ENCODE measurements at regions not wholly inside any gene's neighbourhood (a gene's known extent, or its start where the extent isn't known, plus 50 kb on each side); places are given as distances from the start of the nearest gene placed in this dataset.

GRCh38 chr2:13141315-13141714, 424.6 kb downstream of the TRIB2 start:
- H3K4me1 ChIP-seq = no peaks in the 10 kb centered on the region
- no peak for TF ChIP-seq POLR2A (IDR thresholded peaks at IDR 0.05)
- TF ChIP-seq, protein P1, sequence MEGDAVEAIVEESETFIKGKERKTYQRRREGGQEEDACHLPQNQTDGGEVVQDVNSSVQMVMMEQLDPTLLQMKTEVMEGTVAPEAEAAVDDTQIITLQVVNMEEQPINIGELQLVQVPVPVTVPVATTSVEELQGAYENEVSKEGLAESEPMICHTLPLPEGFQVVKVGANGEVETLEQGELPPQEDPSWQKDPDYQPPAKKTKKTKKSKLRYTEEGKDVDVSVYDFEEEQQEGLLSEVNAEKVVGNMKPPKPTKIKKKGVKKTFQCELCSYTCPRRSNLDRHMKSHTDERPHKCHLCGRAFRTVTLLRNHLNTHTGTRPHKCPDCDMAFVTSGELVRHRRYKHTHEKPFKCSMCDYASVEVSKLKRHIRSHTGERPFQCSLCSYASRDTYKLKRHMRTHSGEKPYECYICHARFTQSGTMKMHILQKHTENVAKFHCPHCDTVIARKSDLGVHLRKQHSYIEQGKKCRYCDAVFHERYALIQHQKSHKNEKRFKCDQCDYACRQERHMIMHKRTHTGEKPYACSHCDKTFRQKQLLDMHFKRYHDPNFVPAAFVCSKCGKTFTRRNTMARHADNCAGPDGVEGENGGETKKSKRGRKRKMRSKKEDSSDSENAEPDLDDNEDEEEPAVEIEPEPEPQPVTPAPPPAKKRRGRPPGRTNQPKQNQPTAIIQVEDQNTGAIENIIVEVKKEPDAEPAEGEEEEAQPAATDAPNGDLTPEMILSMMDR (IDR thresholded peaks at IDR 0.05) = no peak

GRCh38 chr2:13143451-13143850, 426.7 kb downstream of the TRIB2 start:
- Histone ChIP-seq H3K4me1 (no peaks in the 10 kb centered on the region), H3K36me3 (no peaks in the 10 kb centered on the region), H3K27me3 (no peaks in the 10 kb centered on the region), H3K4me3 (no peak overlapping the region), H3K27ac (no peak overlapping the region), H3K9me3 (no peaks in the 10 kb centered on the region)
- TF ChIP-seq, protein P1 (IDR thresholded peaks at IDR 0.05) = no peak
- DNase-seq = no peak

More at GRCh38 chr2:13141315-13141714, 424.6 kb downstream of the TRIB2 start:
- Histone ChIP-seq H3K4me3 (no peak overlapping the region), H3K27me3 (no peaks in the 10 kb centered on the region), H3K36me3 (no peaks in the 10 kb centered on the region), H3K9me3 (no peaks in the 10 kb centered on the region), H3K27ac (no peak overlapping the region)
- no peak for DNase-seq

DNA sequence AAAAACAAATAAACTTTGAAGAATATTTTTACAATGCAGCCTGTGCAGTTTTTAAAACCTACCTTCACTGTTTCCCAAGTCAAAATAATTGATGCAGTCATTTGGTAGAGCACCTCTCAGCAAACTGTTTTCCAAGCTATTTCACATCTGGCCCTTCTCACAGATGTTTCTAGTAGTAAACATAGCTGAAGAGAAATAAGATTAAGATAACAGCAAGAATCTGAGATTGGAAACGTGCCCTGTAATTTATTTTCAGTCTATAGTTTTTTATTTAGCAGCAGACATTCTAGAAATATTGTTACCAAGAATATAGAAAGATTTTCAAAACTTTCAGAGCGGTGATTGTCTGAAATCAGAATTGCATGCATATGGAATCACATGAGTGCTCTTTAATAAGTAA, 440.2 kb downstream of the TRIB2 start:
- Histone ChIP-seq H3K4me3 (no peak overlapping the region), H3K27me3 (no peaks in the 10 kb centered on the region), H3K9me3 (no peaks in the 10 kb centered on the region), H3K36me3 (no peaks in the 10 kb centered on the region), H3K27ac (no peak overlapping the region), H3K4me1 (no peaks in the 10 kb centered on the region)
- no peak for TF ChIP-seq POLR2A (IDR thresholded peaks at IDR 0.05)
- TF ChIP-seq, protein P1 (IDR thresholded peaks at IDR 0.05) = no peak
- no peak for DNase-seq

GRCh38 chr2:13158466-13158865, 441.7 kb downstream of the TRIB2 start:
- TF ChIP-seq, protein P1 (IDR thresholded peaks at IDR 0.05) = no peak
- TF ChIP-seq POLR2A (IDR thresholded peaks at IDR 0.05) = no peak
- H3K4me1 ChIP-seq = no peaks in the 10 kb centered on the region

GRCh38 chr2:13180729-13181128, 464.0 kb downstream of the TRIB2 start:
- H3K4me1 ChIP-seq = no peaks in the 10 kb centered on the region
- DNase-seq = no peak
- no peaks in the 10 kb centered on the region for H3K36me3 ChIP-seq
- no peak overlapping the region for H3K4me3 ChIP-seq
- TF ChIP-seq, protein P1 (IDR thresholded peaks at IDR 0.05) = peak in 1 of 6 experiments; percentile 4
- TF ChIP-seq POLR2A (IDR thresholded peaks at IDR 0.05) = no peak
- H3K27me3 ChIP-seq = no peaks in the 10 kb centered on the region
- no peak overlapping the region for H3K27ac ChIP-seq
- no peaks in the 10 kb centered on the region for H3K9me3 ChIP-seq

More at GRCh38 chr2:13158466-13158865, 441.7 kb downstream of the TRIB2 start:
- Histone ChIP-seq H3K36me3 (no peaks in the 10 kb centered on the region), H3K27me3 (no peaks in the 10 kb centered on the region), H3K9me3 (no peaks in the 10 kb centered on the region), H3K4me3 (no peak overlapping the region), H3K27ac (no peak overlapping the region)
- DNase-seq = no peak

DNA sequence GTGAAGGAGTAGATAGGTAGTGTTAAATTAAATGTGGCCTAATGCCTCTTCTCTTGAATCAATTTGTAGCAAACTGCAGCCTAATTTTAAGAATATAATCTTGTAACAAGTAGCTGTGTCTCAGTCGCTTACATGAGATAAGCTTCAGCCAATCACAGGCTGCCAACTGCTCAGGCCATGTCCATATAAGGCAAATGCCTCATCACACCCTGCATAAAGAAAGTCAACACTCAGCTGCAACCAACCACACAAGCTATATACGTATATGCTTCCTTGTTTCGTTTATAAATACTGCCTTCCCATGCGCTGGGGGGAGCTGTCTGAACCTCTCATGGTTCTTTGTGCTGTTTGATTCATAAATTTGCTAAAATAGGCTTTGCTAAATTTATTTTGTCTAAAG, 476.3 kb downstream of the TRIB2 start:
- TF ChIP-seq, protein P1 (IDR thresholded peaks at IDR 0.05) = no peak
- TF ChIP-seq POLR2A (IDR thresholded peaks at IDR 0.05) = no peak

More for the DNA sequence above, 476.3 kb downstream of the TRIB2 start:
- no peaks in the 10 kb centered on the region for H3K4me1 ChIP-seq
- no peak overlapping the region for H3K27ac ChIP-seq
- no peaks in the 10 kb centered on the region for H3K27me3 ChIP-seq
- H3K36me3 ChIP-seq = no peaks in the 10 kb centered on the region
- no peak overlapping the region for H3K4me3 ChIP-seq
- DNase-seq = no peak
- no peaks in the 10 kb centered on the region for H3K9me3 ChIP-seq

All from Peyer's patch (tissue), 4 donors.